Keratinocyte (primary cell): ENCODE measurements at regions not wholly inside any gene's neighbourhood (a gene's known extent, or its start where the extent isn't known, plus 50 kb on each side); places are given as distances from the start of the nearest gene placed in this dataset.

Experiments used
- DNase-seq: peaks from one replicate; pipeline ENCODE4 v3.0.0-alpha.2; 2011; ENCODE audit warnings: low read depth, missing footprints, low spot score
- FAIRE-seq: peaks from 2 replicates; lab custom pipeline; 2011; peaks lifted over from hg19 to GRCh38; lab: Jason Lieb, UNC
- H2AFZ ChIP-seq: 2 replicates; pipeline ENCODE4 v1.6.0; 2012; ENCODE audit warnings: low read length, control low read depth, inconsistent platforms; ENCODE audit not compliant: control insufficient read depth
- H3K27ac ChIP-seq: 2 replicates; pipeline ENCODE4 v1.5.1; 2011; ENCODE audit warnings: low read length; ENCODE audit not compliant: control insufficient read depth, insufficient read depth
- H3K27me3 ChIP-seq: 3 replicates; pipeline ENCODE4 v1.6.0; 2011; ENCODE audit warnings: low read length; ENCODE audit not compliant: control insufficient read depth, insufficient read depth; ENCODE audit errors: extremely low read depth
- H3K36me3 ChIP-seq, 2 experiments: 2 replicates in 1 of 2; 3 replicates in 1 of 2; pipeline ENCODE4 v1.5.1; 2011; ENCODE audit warnings: low read length in 2 of 2, mild to moderate bottlenecking in 1 of 2; ENCODE audit not compliant: control insufficient read depth in 2 of 2, insufficient read depth in 2 of 2; ENCODE audit errors: extremely low read depth in 1 of 2
- H3K4me1 ChIP-seq: 3 replicates; pipeline ENCODE4 v1.5.1; 2011; ENCODE audit warnings: low read length; ENCODE audit not compliant: control insufficient read depth, insufficient read depth; ENCODE audit errors: extremely low read depth
- H3K4me2 ChIP-seq: 3 replicates; pipeline ENCODE4 v1.6.0; 2011; ENCODE audit warnings: low read depth, low read length; ENCODE audit not compliant: control insufficient read depth, insufficient read depth; ENCODE audit errors: extremely low read depth
- H3K4me3 ChIP-seq, 3 experiments: fragments of 200-600 bp in 1 of 3; sonication (generic) in 1 of 3; 2 replicates in 2 of 3; 3 replicates in 1 of 3; pipeline ENCODE4 v1.5.1; 2011 to 2016; ENCODE audit warnings: low read length in 3 of 3, mild to moderate bottlenecking in 3 of 3, control low read depth in 2 of 3, inconsistent platforms in 1 of 3, low read depth in 1 of 3, mixed read lengths in 1 of 3, mixed run types in 1 of 3, moderate library complexity in 1 of 3; ENCODE audit not compliant: control insufficient read depth in 2 of 3, insufficient read depth in 2 of 3; ENCODE audit errors: extremely low read depth in 1 of 3
- H3K79me2 ChIP-seq: 2 replicates; pipeline ENCODE4 v1.6.0; 2012; ENCODE audit warnings: low read length; ENCODE audit not compliant: control insufficient read depth, insufficient read depth
- H3K9ac ChIP-seq: 3 replicates; pipeline ENCODE4 v1.6.0; 2011; ENCODE audit warnings: low read length; ENCODE audit not compliant: control insufficient read depth, insufficient read depth; ENCODE audit errors: extremely low read depth
- H3K9me1 ChIP-seq: 3 replicates; pipeline ENCODE4 v1.6.0; 2011; ENCODE audit warnings: low read length; ENCODE audit not compliant: control insufficient read depth, insufficient read depth; ENCODE audit errors: extremely low read depth
- H3K9me3 ChIP-seq: 2 replicates; pipeline ENCODE4 v1.5.1; 2012; ENCODE audit warnings: low read depth, low read length; ENCODE audit not compliant: control insufficient read depth
- H4K20me1 ChIP-seq: 3 replicates; pipeline ENCODE4 v1.6.0; 2011; ENCODE audit warnings: low read length; ENCODE audit not compliant: control insufficient read depth, insufficient read depth; ENCODE audit errors: extremely low read depth
- CTCF ChIP-seq, 3 experiments: IDR thresholded peaks in 1 of 3; conservative IDR thresholded peaks in 1 of 3; optimal IDR thresholded peaks in 1 of 3; 2 replicates in 2 of 3; 3 replicates in 1 of 3; pipeline versions ENCODE3 to v1.5.1; 2011; ENCODE audit warnings: low read length in 3 of 3, mild to moderate bottlenecking in 3 of 3, moderate library complexity in 2 of 3, control low read depth in 1 of 3, inconsistent platforms in 1 of 3; ENCODE audit not compliant: insufficient read depth in 2 of 3; ENCODE audit errors: extremely low read depth in 1 of 3
- EZH2 ChIP-seq: IDR thresholded peaks from one replicate; pipeline ENCODE4 v1.6.1; 2012; ENCODE audit warnings: inconsistent platforms, mild to moderate bottlenecking, low read length, moderate library complexity
- dilution Hi-C: fragments of 300-500 bp; cut with MboI; formaldehyde crosslinking; loops from one replicate; pipeline ENCODE4 v1.7.0; 2020; ENCODE audit warnings: low sequenced_read_pairs; ENCODE audit not compliant: extremely low pct_ligation_motif_present

GRCh38 chr2:40646642-40647041, 194.8 kb upstream of the SLC8A1 start:
- H3K27me3 ChIP-seq = no peaks in the 10 kb centered on the region
- no peak overlapping the region for H3K27ac ChIP-seq
- no peaks in the 10 kb centered on the region for H3K36me3 ChIP-seq
- H4K20me1 ChIP-seq = no peaks in the 10 kb centered on the region
- no peak overlapping the region for H3K4me2 ChIP-seq
- no peak overlapping the region for H2AFZ ChIP-seq
- no peak for DNase-seq
- no peaks in the 10 kb centered on the region for H3K4me1 ChIP-seq
- H3K4me3 ChIP-seq = no peak overlapping the region
- FAIRE-seq = no peak
- H3K9ac ChIP-seq = no peak overlapping the region
- H3K79me2 ChIP-seq = no peaks in the 10 kb centered on the region
- dilution Hi-C loops = no loop called here
- H3K9me1 ChIP-seq = no peaks in the 10 kb centered on the region
- no peaks in the 10 kb centered on the region for H3K9me3 ChIP-seq
- no peak for TF ChIP-seq CTCF (optimal IDR thresholded peaks at IDR 0.05 in 1 of 3, IDR thresholded peaks at IDR 0.05 in 1 of 3, conservative IDR thresholded peaks at IDR 0.05 in 1 of 3; ENCODE audit: extremely low read depth in 1 of 3, insufficient read depth in 2 of 3, low read length in 3 of 3)
- TF ChIP-seq EZH2 = no peak

- Histone ChIP-seq H3K36me3 (no peaks in the 10 kb centered on the region), H2AFZ (no peak overlapping the region), H3K4me3 (no peak overlapping the region), H3K79me2 (no peaks in the 10 kb centered on the region), H3K4me1 (peaks cover 18% of the 10 kb centered on the region), H3K27me3 (no peaks in the 10 kb centered on the region), H3K9me1 (no peaks in the 10 kb centered on the region), H4K20me1 (no peaks in the 10 kb centered on the region), H3K27ac (no peak overlapping the region), H3K9ac (no peak overlapping the region), H3K4me2 (no peak overlapping the region), H3K9me3 (no peaks in the 10 kb centered on the region)
- TF ChIP-seq EZH2 (no peak), CTCF (optimal IDR thresholded peaks at IDR 0.05 in 1 of 3, IDR thresholded peaks at IDR 0.05 in 1 of 3, conservative IDR thresholded peaks at IDR 0.05 in 1 of 3; ENCODE audit: extremely low read depth in 1 of 3, insufficient read depth in 2 of 3, low read length in 3 of 3) (no peak)
- DNase-seq = no peak
- dilution Hi-C loops = no loop called here
- FAIRE-seq = no peak
Observed at GRCh38 chr2:40652155-40652554, 200.3 kb upstream of the SLC8A1 start.
